Keratinocyte (primary cell): ENCODE measurements at regions not wholly inside any gene's neighbourhood (a gene's known extent, or its start where the extent isn't known, plus 50 kb on each side); places are given as distances from the start of the nearest gene placed in this dataset.

Source experiments
- DNase-seq: peaks from one replicate; pipeline ENCODE4 v3.0.0-alpha.2; 2011; ENCODE audit warnings: low read depth, missing footprints, low spot score
- FAIRE-seq: peaks from 2 replicates; lab custom pipeline; 2011; peaks lifted over from hg19 to GRCh38; lab: Jason Lieb, UNC
- H2AFZ ChIP-seq: 2 replicates; pipeline ENCODE4 v1.6.0; 2012; ENCODE audit warnings: low read length, control low read depth, inconsistent platforms; ENCODE audit not compliant: control insufficient read depth
- H3K27ac ChIP-seq: 2 replicates; pipeline ENCODE4 v1.5.1; 2011; ENCODE audit warnings: low read length; ENCODE audit not compliant: control insufficient read depth, insufficient read depth
- H3K27me3 ChIP-seq: 3 replicates; pipeline ENCODE4 v1.6.0; 2011; ENCODE audit warnings: low read length; ENCODE audit not compliant: control insufficient read depth, insufficient read depth; ENCODE audit errors: extremely low read depth
- H3K36me3 ChIP-seq, 2 experiments: 2 replicates in 1 of 2; 3 replicates in 1 of 2; pipeline ENCODE4 v1.5.1; 2011; ENCODE audit warnings: low read length in 2 of 2, mild to moderate bottlenecking in 1 of 2; ENCODE audit not compliant: control insufficient read depth in 2 of 2, insufficient read depth in 2 of 2; ENCODE audit errors: extremely low read depth in 1 of 2
- H3K4me1 ChIP-seq: 3 replicates; pipeline ENCODE4 v1.5.1; 2011; ENCODE audit warnings: low read length; ENCODE audit not compliant: control insufficient read depth, insufficient read depth; ENCODE audit errors: extremely low read depth
- H3K4me2 ChIP-seq: 3 replicates; pipeline ENCODE4 v1.6.0; 2011; ENCODE audit warnings: low read depth, low read length; ENCODE audit not compliant: control insufficient read depth, insufficient read depth; ENCODE audit errors: extremely low read depth
- H3K4me3 ChIP-seq, 3 experiments: fragments of 200-600 bp in 1 of 3; sonication (generic) in 1 of 3; 2 replicates in 2 of 3; 3 replicates in 1 of 3; pipeline ENCODE4 v1.5.1; 2011 to 2016; ENCODE audit warnings: low read length in 3 of 3, mild to moderate bottlenecking in 3 of 3, control low read depth in 2 of 3, inconsistent platforms in 1 of 3, low read depth in 1 of 3, mixed read lengths in 1 of 3, mixed run types in 1 of 3, moderate library complexity in 1 of 3; ENCODE audit not compliant: control insufficient read depth in 2 of 3, insufficient read depth in 2 of 3; ENCODE audit errors: extremely low read depth in 1 of 3
- H3K79me2 ChIP-seq: 2 replicates; pipeline ENCODE4 v1.6.0; 2012; ENCODE audit warnings: low read length; ENCODE audit not compliant: control insufficient read depth, insufficient read depth
- H3K9ac ChIP-seq: 3 replicates; pipeline ENCODE4 v1.6.0; 2011; ENCODE audit warnings: low read length; ENCODE audit not compliant: control insufficient read depth, insufficient read depth; ENCODE audit errors: extremely low read depth
- H3K9me1 ChIP-seq: 3 replicates; pipeline ENCODE4 v1.6.0; 2011; ENCODE audit warnings: low read length; ENCODE audit not compliant: control insufficient read depth, insufficient read depth; ENCODE audit errors: extremely low read depth
- H3K9me3 ChIP-seq: 2 replicates; pipeline ENCODE4 v1.5.1; 2012; ENCODE audit warnings: low read depth, low read length; ENCODE audit not compliant: control insufficient read depth
- H4K20me1 ChIP-seq: 3 replicates; pipeline ENCODE4 v1.6.0; 2011; ENCODE audit warnings: low read length; ENCODE audit not compliant: control insufficient read depth, insufficient read depth; ENCODE audit errors: extremely low read depth
- EZH2 ChIP-seq: IDR thresholded peaks from one replicate; pipeline ENCODE4 v1.6.1; 2012; ENCODE audit warnings: inconsistent platforms, mild to moderate bottlenecking, low read length, moderate library complexity
- dilution Hi-C: fragments of 300-500 bp; cut with MboI; formaldehyde crosslinking; loops from one replicate; pipeline ENCODE4 v1.7.0; 2020; ENCODE audit warnings: low sequenced_read_pairs; ENCODE audit not compliant: extremely low pct_ligation_motif_present
- TF ChIP-seq, protein P1 (sequence below), 3 experiments: IDR thresholded peaks in 1 of 3; conservative IDR thresholded peaks in 1 of 3; optimal IDR thresholded peaks in 1 of 3; 2 replicates in 2 of 3; 3 replicates in 1 of 3; pipeline versions ENCODE3 to v1.5.1; 2011; ENCODE audit warnings: low read length in 3 of 3, mild to moderate bottlenecking in 3 of 3, moderate library complexity in 2 of 3, control low read depth in 1 of 3, inconsistent platforms in 1 of 3; ENCODE audit not compliant: insufficient read depth in 2 of 3; ENCODE audit errors: extremely low read depth in 1 of 3

GRCh38 chr6:169014211-169015197, 239.1 kb downstream of the THBS2 start:
- Histone ChIP-seq H2AFZ (no peak overlapping the region), H3K27ac (no peak overlapping the region), H3K9me3 (no peaks in the 10 kb centered on the region), H3K4me2 (no peak overlapping the region), H3K4me1 (no peaks in the 10 kb centered on the region), H3K27me3 (no peaks in the 10 kb centered on the region), H3K79me2 (no peaks in the 10 kb centered on the region), H3K36me3 (no peaks in the 10 kb centered on the region), H3K9ac (no peak overlapping the region), H3K4me3 (no peak overlapping the region), H4K20me1 (no peaks in the 10 kb centered on the region), H3K9me1 (no peaks in the 10 kb centered on the region)
- FAIRE-seq (no peak), DNase-seq (no peak)
- TF ChIP-seq, protein P1, sequence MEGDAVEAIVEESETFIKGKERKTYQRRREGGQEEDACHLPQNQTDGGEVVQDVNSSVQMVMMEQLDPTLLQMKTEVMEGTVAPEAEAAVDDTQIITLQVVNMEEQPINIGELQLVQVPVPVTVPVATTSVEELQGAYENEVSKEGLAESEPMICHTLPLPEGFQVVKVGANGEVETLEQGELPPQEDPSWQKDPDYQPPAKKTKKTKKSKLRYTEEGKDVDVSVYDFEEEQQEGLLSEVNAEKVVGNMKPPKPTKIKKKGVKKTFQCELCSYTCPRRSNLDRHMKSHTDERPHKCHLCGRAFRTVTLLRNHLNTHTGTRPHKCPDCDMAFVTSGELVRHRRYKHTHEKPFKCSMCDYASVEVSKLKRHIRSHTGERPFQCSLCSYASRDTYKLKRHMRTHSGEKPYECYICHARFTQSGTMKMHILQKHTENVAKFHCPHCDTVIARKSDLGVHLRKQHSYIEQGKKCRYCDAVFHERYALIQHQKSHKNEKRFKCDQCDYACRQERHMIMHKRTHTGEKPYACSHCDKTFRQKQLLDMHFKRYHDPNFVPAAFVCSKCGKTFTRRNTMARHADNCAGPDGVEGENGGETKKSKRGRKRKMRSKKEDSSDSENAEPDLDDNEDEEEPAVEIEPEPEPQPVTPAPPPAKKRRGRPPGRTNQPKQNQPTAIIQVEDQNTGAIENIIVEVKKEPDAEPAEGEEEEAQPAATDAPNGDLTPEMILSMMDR (optimal IDR thresholded peaks at IDR 0.05 in 1 of 3, IDR thresholded peaks at IDR 0.05 in 1 of 3, conservative IDR thresholded peaks at IDR 0.05 in 1 of 3; ENCODE audit: extremely low read depth in 1 of 3, insufficient read depth in 2 of 3, low read length in 3 of 3) = no peak
- no peak for TF ChIP-seq EZH2
- dilution Hi-C loops = no loop called here

DNA sequence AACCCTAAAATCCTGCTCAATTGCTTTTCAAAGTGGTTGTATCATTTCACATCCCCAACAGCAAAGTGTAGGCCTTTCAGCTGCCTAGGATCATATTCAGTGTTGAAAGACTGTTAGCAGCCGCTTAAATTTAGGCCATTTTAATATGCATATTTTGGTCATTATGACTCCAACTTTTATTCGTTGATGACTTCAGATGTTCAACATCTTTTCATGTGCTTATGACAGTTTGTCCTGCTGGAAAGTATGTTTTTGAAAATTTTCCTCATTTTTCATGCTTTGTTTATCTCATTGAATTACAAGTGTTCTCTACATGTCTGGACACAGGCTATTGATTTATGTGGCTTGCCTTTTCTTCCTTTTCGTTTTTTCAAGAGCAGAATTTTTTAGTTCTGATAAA, 244.0 kb downstream of the THBS2 start:
- TF ChIP-seq, protein P1 (optimal IDR thresholded peaks at IDR 0.05 in 1 of 3, IDR thresholded peaks at IDR 0.05 in 1 of 3, conservative IDR thresholded peaks at IDR 0.05 in 1 of 3; ENCODE audit: extremely low read depth in 1 of 3, insufficient read depth in 2 of 3, low read length in 3 of 3) = no peak
- no peak for TF ChIP-seq EZH2
- dilution Hi-C loops = no loop called here

More for the DNA sequence above, 244.0 kb downstream of the THBS2 start:
- H3K4me2 ChIP-seq = no peak overlapping the region
- H3K79me2 ChIP-seq = no peaks in the 10 kb centered on the region
- H3K9ac ChIP-seq = no peak overlapping the region
- H4K20me1 ChIP-seq = no peaks in the 10 kb centered on the region
- H2AFZ ChIP-seq = no peak overlapping the region
- H3K27me3 ChIP-seq = no peaks in the 10 kb centered on the region
- FAIRE-seq (no peak), DNase-seq (no peak)
- no peaks in the 10 kb centered on the region for H3K36me3 ChIP-seq
- no peaks in the 10 kb centered on the region for H3K9me3 ChIP-seq
- no peaks in the 10 kb centered on the region for H3K9me1 ChIP-seq
- H3K27ac ChIP-seq = no peak overlapping the region
- H3K4me3 ChIP-seq = no peak overlapping the region
- no peaks in the 10 kb centered on the region for H3K4me1 ChIP-seq
